Ishikawa (cell line): ENCODE measurements at regions not wholly inside any gene's neighbourhood (a gene's known extent, or its start where the extent isn't known, plus 50 kb on each side); places are given as distances from the start of the nearest gene placed in this dataset.
A peak's percentile ranks its signal among the peaks of the same experiment; 100 is the strongest.

Source experiments
- CREB1 ChIP-seq: IDR thresholded peaks from 2 replicates; pipeline ENCODE4 v1.6.1; 2012; ENCODE audit warnings: low read depth
- EP300 ChIP-seq: IDR thresholded peaks from 2 replicates; pipeline ENCODE4 v1.6.1; 2012; ENCODE audit warnings: borderline replicate concordance
- FOXM1 ChIP-seq: IDR thresholded peaks from 2 replicates; pipeline ENCODE4 v1.6.1; 2012; ENCODE audit warnings: low read depth, borderline replicate concordance
- RAD21 ChIP-seq: IDR thresholded peaks from 2 replicates; pipeline ENCODE4 v1.6.1; 2012; ENCODE audit warnings: low read depth
- TAF1 ChIP-seq: IDR thresholded peaks from 2 replicates; pipeline ENCODE4 v1.6.1; 2012; ENCODE audit warnings: low read depth, mild to moderate bottlenecking
- TCF12 ChIP-seq: IDR thresholded peaks from 2 replicates; pipeline ENCODE4 v1.6.1; 2012; ENCODE audit warnings: low read depth
- YY1 ChIP-seq: IDR thresholded peaks from 2 replicates; pipeline ENCODE4 v1.6.1; 2012; ENCODE audit warnings: low read depth
- ZBTB7A ChIP-seq: IDR thresholded peaks from 2 replicates; pipeline ENCODE4 v1.6.1; 2012; ENCODE audit warnings: low read depth
- TF ChIP-seq, protein P1 (sequence below): IDR thresholded peaks from 2 replicates; pipeline ENCODE4 v1.6.1; 2012
- TF ChIP-seq, protein P2 (sequence below): IDR thresholded peaks from 2 replicates; pipeline ENCODE4 v1.6.1; 2012

DNA sequence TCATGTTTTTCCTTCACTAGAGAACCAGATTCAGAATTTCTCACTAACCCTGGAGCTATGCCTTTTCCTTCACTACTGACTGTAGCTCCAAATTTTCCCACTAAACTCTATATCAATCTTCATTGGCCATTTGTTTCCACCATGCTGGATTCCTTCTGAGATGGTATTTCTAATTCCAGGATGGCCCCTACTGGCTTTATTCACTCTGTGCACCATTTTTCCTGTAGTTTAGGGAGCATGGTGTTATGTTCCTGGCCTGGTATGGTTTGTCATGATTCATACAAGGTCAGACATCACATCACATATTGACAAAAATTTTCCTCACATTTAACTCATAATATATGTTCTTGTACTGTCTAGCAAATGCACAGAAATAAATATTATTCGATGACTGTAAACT, 229.2 kb upstream of the TFPI start:
- TF ChIP-seq YY1 (no peak), TCF12 (no peak), RAD21 (peak; percentile 14; the same call in 1 of the 2 replicates), EP300 (no peak), TAF1 (no peak), ZBTB7A (no peak), FOXM1 (no peak), CREB1 (no peak)
- TF ChIP-seq, protein P1, sequence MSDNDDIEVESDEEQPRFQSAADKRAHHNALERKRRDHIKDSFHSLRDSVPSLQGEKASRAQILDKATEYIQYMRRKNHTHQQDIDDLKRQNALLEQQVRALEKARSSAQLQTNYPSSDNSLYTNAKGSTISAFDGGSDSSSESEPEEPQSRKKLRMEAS: no peak
- TF ChIP-seq, protein P2, sequence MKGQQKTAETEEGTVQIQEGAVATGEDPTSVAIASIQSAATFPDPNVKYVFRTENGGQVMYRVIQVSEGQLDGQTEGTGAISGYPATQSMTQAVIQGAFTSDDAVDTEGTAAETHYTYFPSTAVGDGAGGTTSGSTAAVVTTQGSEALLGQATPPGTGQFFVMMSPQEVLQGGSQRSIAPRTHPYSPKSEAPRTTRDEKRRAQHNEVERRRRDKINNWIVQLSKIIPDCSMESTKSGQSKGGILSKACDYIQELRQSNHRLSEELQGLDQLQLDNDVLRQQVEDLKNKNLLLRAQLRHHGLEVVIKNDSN: no peak
